ENCODE measurements at regions not wholly inside any gene's neighbourhood (a gene's known extent, or its start where the extent isn't known, plus 50 kb on each side); places are given as distances from the start of the nearest gene placed in this dataset.

GRCh38 chr4:162700358-162700757 lies 466.3 kb downstream of the NAF1 start:
- TF ChIP-seq EZH2 (IDR thresholded peaks at IDR 0.05; ENCODE audit: low read length, missing control alignments): no peak
- no peak for TF ChIP-seq CTCF (conservative IDR thresholded peaks at IDR 0.05 in 1 of 2, IDR thresholded peaks at IDR 0.05 in 1 of 2; ENCODE audit: low read depth in 1 of 2, low read length in 2 of 2)
